Neural cell (in vitro differentiated cells): ENCODE measurements at regions not wholly inside any gene's neighbourhood (a gene's known extent, or its start where the extent isn't known, plus 50 kb on each side); places are given as distances from the start of the nearest gene placed in this dataset.
"Not testable (repeated sequence)": the region's sequence is repeated elsewhere in the genome, so short reads cannot be mapped to it uniquely, and the experiment has no call there.

Experiments
- EP300 ChIP-seq: fragments of 450-650 bp; conservative IDR thresholded peaks from 2 replicates; pipeline ENCODE4 v1.6.1; 2014; ENCODE audit warnings: antibody characterized with exemption, mild to moderate bottlenecking, moderate library complexity; ENCODE audit not compliant: poor library complexity, severe bottlenecking
- EZH2 ChIP-seq: fragments of 200-600, 300-800 bp; shearing (Covaris generic), sonication (generic); IDR thresholded peaks from 2 replicates; pipeline ENCODE4 v1.6.1; 2014; ENCODE audit warnings: antibody characterized with exemption, low read length, borderline replicate concordance, mild to moderate bottlenecking; ENCODE audit not compliant: insufficient read depth, poor library complexity, severe bottlenecking
- TAF1 ChIP-seq: IDR thresholded peaks from 2 replicates; pipeline ENCODE4 v1.6.1; 2012; ENCODE audit warnings: low read depth

DNA sequence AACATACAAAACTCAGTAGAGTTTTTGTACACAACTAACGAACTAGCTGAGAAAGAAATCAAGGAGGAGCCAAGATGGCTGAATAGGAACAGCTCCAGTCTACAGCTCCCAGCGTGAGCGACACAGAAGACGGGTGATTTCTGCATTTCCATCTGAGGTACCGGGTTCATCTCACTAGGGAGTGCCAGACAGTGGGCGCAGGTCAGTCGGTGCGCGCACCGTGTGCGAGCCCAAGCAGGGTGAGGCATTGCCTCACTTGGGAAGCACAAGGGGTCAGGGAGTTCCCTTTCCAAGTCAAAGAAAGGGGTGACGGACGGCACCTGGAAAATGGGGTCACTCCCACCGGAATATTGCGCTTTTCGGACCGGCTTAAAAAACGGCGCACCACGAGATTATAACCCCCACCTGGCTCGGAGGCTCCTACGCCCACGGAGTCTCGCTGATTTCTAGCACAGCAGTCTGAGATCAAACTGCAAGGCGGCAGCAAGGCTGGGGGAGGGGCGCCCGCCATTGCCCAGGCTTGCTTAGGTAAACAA, 200.3 kb downstream of the NKX6-1 start:
- not testable (repeated sequence) for TF ChIP-seq EP300, TAF1, EZH2
